H1 (cell line): ENCODE measurements at regions not wholly inside any gene's neighbourhood (a gene's known extent, or its start where the extent isn't known, plus 50 kb on each side); places are given as distances from the start of the nearest gene placed in this dataset.

Experiments
- CTCF ChIA-PET: fragments of 300-600 bp; sonication (Branson Sonifier 250); formaldehyde crosslinking; loops from one replicate; lab custom pipeline; 2021; ENCODE audit not compliant: partially characterized antibody; lab: Charles Lee
- POLR2A ChIA-PET: fragments of 300-600 bp; sonication (Branson Sonifier 250); formaldehyde crosslinking; loops from one replicate; lab custom pipeline; 2021; ENCODE audit warnings: inconsistent platforms; ENCODE audit not compliant: partially characterized antibody; lab: Charles Lee
- DNase-seq, 2 experiments: peaks; one replicate each; pipeline versions ENCODE4 v3.0.0 to v3.0.0-alpha.2; 2010 to 2022; ENCODE audit warnings: low spot score in 2 of 2, low read depth in 1 of 2, mixed read lengths in 1 of 2
- FAIRE-seq: peaks from 2 replicates; lab custom pipeline; 2011; peaks lifted over from hg19 to GRCh38; lab: Jason Lieb, UNC
- H2AFZ ChIP-seq: 2 replicates; pipeline ENCODE4 v1.8.1; 2012; ENCODE audit warnings: low read length, inconsistent platforms
- H2AK5ac ChIP-seq: 2 replicates; pipeline ENCODE4 v1.6.1; 2013; ENCODE audit warnings: low read depth, low read length
- H2BK120ac ChIP-seq: replicated peaks from 2 replicates; pipeline ENCODE3; 2013; ENCODE audit warnings: low read depth, low read length, inconsistent platforms
- H2BK12ac ChIP-seq: 2 replicates; pipeline ENCODE4 v1.6.1; 2013; ENCODE audit warnings: low read depth, low read length
- H2BK15ac ChIP-seq: 2 replicates; pipeline ENCODE4 v1.6.1; 2013; ENCODE audit warnings: low read length
- H2BK20ac ChIP-seq: 2 replicates; pipeline ENCODE4 v1.6.1; 2013; ENCODE audit warnings: low read length
- H2BK5ac ChIP-seq: 2 replicates; pipeline ENCODE4 v1.6.1; 2013; ENCODE audit warnings: low read depth, low read length
- H3K14ac ChIP-seq: 2 replicates; pipeline ENCODE4 v1.6.1; 2013; ENCODE audit warnings: inconsistent platforms; ENCODE audit not compliant: insufficient read length
- H3K18ac ChIP-seq: 2 replicates; pipeline ENCODE4 v1.6.1; 2013; ENCODE audit warnings: low read length; ENCODE audit errors: extremely low read depth
- H3K23ac ChIP-seq: 2 replicates; pipeline ENCODE4 v1.6.1; 2013; ENCODE audit warnings: inconsistent platforms; ENCODE audit not compliant: insufficient read length
- H3K23me2 ChIP-seq: 2 replicates; pipeline ENCODE4 v1.6.1; 2013; ENCODE audit warnings: low read depth, low read length
- H3K27ac ChIP-seq: 2 replicates; pipeline ENCODE4 v1.6.1; 2011; ENCODE audit warnings: low read depth, low read length, inconsistent platforms
- H3K27me3 ChIP-seq, 4 experiments: replicated peaks in 1 of 4; 1 replicate in 1 of 4; 2 replicates in 3 of 4; pipeline versions ENCODE4 v1.6.1 to v1.8.1; 2011 to 2013; ENCODE audit warnings: low read length in 3 of 4, mild to moderate bottlenecking in 3 of 4, inconsistent platforms in 2 of 4, mixed read lengths in 2 of 4, moderate library complexity in 1 of 4; ENCODE audit not compliant: control insufficient read depth in 3 of 4, insufficient read depth in 3 of 4; ENCODE audit errors: extremely low read depth in 1 of 4
- H3K36me3 ChIP-seq, 4 experiments: 2 replicates each; pipeline versions ENCODE4 v1.6.1 to v1.8.1; 2011 to 2013; ENCODE audit warnings: mild to moderate bottlenecking in 4 of 4, low read length in 3 of 4, moderate library complexity in 2 of 4, control low read depth in 1 of 4, inconsistent platforms in 1 of 4; ENCODE audit not compliant: insufficient read depth in 4 of 4, control insufficient read depth in 2 of 4
- H3K4ac ChIP-seq: replicated peaks from 2 replicates; pipeline ENCODE3; 2013; ENCODE audit warnings: low read length, low read depth, mixed read lengths, inconsistent platforms; ENCODE audit not compliant: insufficient read length
- H3K4me1 ChIP-seq, 4 experiments: replicated peaks in 1 of 4; 1 replicate in 1 of 4; 2 replicates in 3 of 4; pipeline versions ENCODE4 v1.6.1 to v1.8.1; 2011 to 2013; ENCODE audit warnings: low read length in 3 of 4, inconsistent platforms in 2 of 4, mixed read lengths in 1 of 4; ENCODE audit not compliant: insufficient read depth in 4 of 4, control insufficient read depth in 3 of 4
- H3K4me2 ChIP-seq, 2 experiments: 2 replicates each; pipeline versions ENCODE4 v1.6.1 to v1.8.1; 2011 to 2013; ENCODE audit warnings: low read depth in 2 of 2, low read length in 2 of 2, control low read depth in 1 of 2, inconsistent platforms in 1 of 2, mild to moderate bottlenecking in 1 of 2; ENCODE audit not compliant: insufficient read depth in 1 of 2
- H3K4me3 ChIP-seq, 4 experiments: fragments of 200-600, 300-600 bp in 1 of 4; sonication (generic), shearing (Covaris generic), sonication (Bioruptor Twin) in 1 of 4; 2 replicates each; pipeline versions ENCODE4 v1.5.1 to v1.8.1; 2011 to 2016; ENCODE audit warnings: low read length in 4 of 4, low read depth in 3 of 4, control low read depth in 2 of 4, inconsistent platforms in 2 of 4, mild to moderate bottlenecking in 2 of 4, mixed read lengths in 1 of 4, moderate library complexity in 1 of 4; ENCODE audit not compliant: insufficient read depth in 2 of 4; ENCODE audit errors: extremely low read depth in 1 of 4
- H3K56ac ChIP-seq: replicated peaks from 2 replicates; pipeline ENCODE3; 2013; ENCODE audit warnings: low read depth, mild to moderate bottlenecking, mixed read lengths, low read length, inconsistent platforms; ENCODE audit not compliant: insufficient read length
- H3K79me1 ChIP-seq: 2 replicates; pipeline ENCODE4 v1.6.1; 2013; ENCODE audit warnings: low read depth, low read length, control low read depth
- H3K79me2 ChIP-seq, 2 experiments: 2 replicates each; pipeline versions ENCODE4 v1.6.1 to v1.8.1; 2012 to 2013; ENCODE audit warnings: low read length in 2 of 2, mild to moderate bottlenecking in 2 of 2, inconsistent platforms in 1 of 2; ENCODE audit not compliant: insufficient read depth in 2 of 2, control insufficient read depth in 1 of 2
- H3K9ac ChIP-seq, 4 experiments: replicated peaks in 1 of 4; 1 replicate in 1 of 4; 2 replicates in 3 of 4; pipeline versions ENCODE4 v1.6.1 to v1.8.1; 2011 to 2013; ENCODE audit warnings: low read depth in 3 of 4, low read length in 3 of 4, control low read depth in 2 of 4, mild to moderate bottlenecking in 2 of 4, moderate library complexity in 2 of 4, inconsistent platforms in 1 of 4; ENCODE audit errors: extremely low read depth in 1 of 4
- H3K9me3 ChIP-seq, 2 experiments: 2 replicates each; pipeline versions ENCODE4 v1.6.1 to v1.8.1; 2012 to 2013; ENCODE audit warnings: mild to moderate bottlenecking in 2 of 2, moderate library complexity in 2 of 2, control low read depth in 1 of 2, inconsistent platforms in 1 of 2, low read depth in 1 of 2, low read length in 1 of 2, mixed read lengths in 1 of 2; ENCODE audit not compliant: insufficient read depth in 2 of 2
- H4K20me1 ChIP-seq, 2 experiments: replicated peaks in 1 of 2; 2 replicates each; pipeline versions ENCODE3 to v1.8.1; 2011 to 2013; ENCODE audit warnings: inconsistent platforms in 2 of 2, low read length in 2 of 2, mild to moderate bottlenecking in 1 of 2; ENCODE audit not compliant: insufficient read depth in 2 of 2, control insufficient read depth in 1 of 2
- H4K5ac ChIP-seq: 2 replicates; pipeline ENCODE4 v1.6.1; 2013; ENCODE audit warnings: low read length, low read depth, mixed read lengths, inconsistent platforms; ENCODE audit not compliant: insufficient read length
- H4K8ac ChIP-seq: 2 replicates; pipeline ENCODE4 v1.8.0; 2013; ENCODE audit warnings: mild to moderate bottlenecking, moderate library complexity, low read length, inconsistent platforms; ENCODE audit not compliant: insufficient read depth; ENCODE audit errors: extremely low read depth
- H4K91ac ChIP-seq: replicated peaks from 2 replicates; pipeline ENCODE3; 2013; ENCODE audit warnings: low read length, mixed read lengths, inconsistent platforms; ENCODE audit not compliant: insufficient read length
- HDAC2 ChIP-seq, 2 experiments: fragments of 300-600 bp in 1 of 2; sonication (generic) in 1 of 2; IDR thresholded peaks; 2 replicates each; pipeline ENCODE4 v1.6.1; 2011 to 2012; ENCODE audit warnings: low read depth in 2 of 2, low read length in 2 of 2, mild to moderate bottlenecking in 2 of 2, moderate library complexity in 2 of 2, borderline replicate concordance in 1 of 2, inconsistent platforms in 1 of 2
- HDAC6 ChIP-seq: IDR thresholded peaks from one replicate; pipeline ENCODE4 v1.7.1; 2012; ENCODE audit warnings: low read depth, mild to moderate bottlenecking, inconsistent platforms, low read length, moderate library complexity
- MAFK ChIP-seq: IDR thresholded peaks from 2 replicates; pipeline ENCODE4 v1.6.1; 2012; ENCODE audit warnings: low read depth, mild to moderate bottlenecking, improper control_type of control experiment, low read length
- NRF1 ChIP-seq: IDR thresholded peaks from 2 replicates; pipeline ENCODE4 v1.6.1; 2011; ENCODE audit warnings: mild to moderate bottlenecking, low read depth, low read length, improper control_type of control experiment
- RNF2 ChIP-seq: fragments of 200-900, 300-1000 bp; sonication (generic); IDR thresholded peaks from 2 replicates; pipeline ENCODE4 v1.7.1; 2016; ENCODE audit warnings: borderline replicate concordance, low read depth, mild to moderate bottlenecking, antibody characterized with exemption, low read length; ENCODE audit not compliant: poor library complexity, severe bottlenecking; ENCODE audit errors: missing control alignments
- SIN3A ChIP-seq, 2 experiments: IDR thresholded peaks in 1 of 2; conservative IDR thresholded peaks in 1 of 2; 2 replicates each; pipeline ENCODE4 v1.6.1; 2011 to 2012; ENCODE audit warnings: low read length in 2 of 2, improper control_type of control experiment in 1 of 2, low read depth in 1 of 2, mild to moderate bottlenecking in 1 of 2
- TBP ChIP-seq: IDR thresholded peaks from 2 replicates; pipeline ENCODE4 v1.6.1; 2011; ENCODE audit warnings: low read depth, low read length, improper control_type of control experiment
- YY1 ChIP-seq: IDR thresholded peaks from 2 replicates; pipeline ENCODE4 v1.6.1; 2011; ENCODE audit warnings: low read depth, mild to moderate bottlenecking, low read length
- WGBS, 2 experiments: shearing (Covaris generic) in 1 of 2; methylation state at CpG; one replicate each; pipeline versions ENCODE4 v1.1.6 to v1.1.7; 2013 to 2015; ENCODE audit warnings: low lambda C conversion rate in 2 of 2, mixed read lengths in 2 of 2, inconsistent platforms in 1 of 2, low coverage in 1 of 2, missing lambda C conversion rate in 1 of 2; ENCODE audit not compliant: insufficient replicate concordance in 2 of 2, insufficient coverage in 1 of 2, insufficient read length in 1 of 2; ENCODE audit errors: extremely low coverage in 1 of 2, missing lambda C conversion rate in 1 of 2; 5-methylcytosine and 5-hydroxymethylcytosine counted together
- TF ChIP-seq, protein P1 (sequence below): IDR thresholded peaks from 2 replicates; pipeline ENCODE4 v1.6.1; 2012; ENCODE audit warnings: inconsistent platforms

DNA sequence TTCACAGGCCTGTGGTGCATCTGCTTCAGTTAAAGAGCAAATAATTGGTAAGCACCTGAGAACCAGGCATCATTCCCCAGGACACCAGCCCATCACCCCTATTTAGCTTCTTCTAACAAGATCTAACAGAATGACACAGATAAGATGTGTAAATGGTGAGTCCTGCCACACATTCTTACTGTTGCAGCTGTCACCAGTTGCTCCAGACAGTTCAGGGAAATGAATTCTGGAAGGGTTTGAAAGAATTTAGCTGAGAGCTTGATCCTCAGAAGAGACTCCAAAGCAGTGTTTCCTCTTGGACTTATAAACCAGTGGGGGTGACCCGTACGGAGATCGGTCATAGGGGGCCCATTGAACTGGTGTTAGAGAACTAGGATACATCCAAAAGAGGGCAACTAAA is 238.0 kb downstream of the MEX3B start:
- no peak overlapping the region for H4K91ac ChIP-seq
- H3K79me2 ChIP-seq = no peaks in the 10 kb centered on the region
- no peak overlapping the region for H4K8ac ChIP-seq
- no peak overlapping the region for H2BK20ac ChIP-seq
- H3K56ac ChIP-seq = no peak overlapping the region
- H2BK15ac ChIP-seq = no peak overlapping the region
- H3K14ac ChIP-seq = no peak overlapping the region
- no peaks in the 10 kb centered on the region for H3K79me1 ChIP-seq
- H3K4ac ChIP-seq = no peak overlapping the region
- no peak overlapping the region for H3K18ac ChIP-seq
- H3K23ac ChIP-seq = no peak overlapping the region
- TF ChIP-seq YY1 (no peak), MAFK (no peak), SIN3A (conservative IDR thresholded peaks at IDR 0.05 in 1 of 2, IDR thresholded peaks at IDR 0.05 in 1 of 2; ENCODE audit: low read depth in 1 of 2, low read length in 2 of 2) (no peak), NRF1 (no peak), HDAC2 (IDR thresholded peaks at IDR 0.05; ENCODE audit: borderline replicate concordance in 1 of 2, low read depth in 2 of 2, low read length in 2 of 2) (no peak), HDAC6 (no peak), TBP (no peak), RNF2 (no peak)
- TF ChIP-seq, protein P1, sequence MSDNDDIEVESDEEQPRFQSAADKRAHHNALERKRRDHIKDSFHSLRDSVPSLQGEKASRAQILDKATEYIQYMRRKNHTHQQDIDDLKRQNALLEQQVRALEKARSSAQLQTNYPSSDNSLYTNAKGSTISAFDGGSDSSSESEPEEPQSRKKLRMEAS = no peak
- H2AK5ac ChIP-seq = no peak overlapping the region
- no peak overlapping the region for H2BK5ac ChIP-seq
- 83% methylated on average over 3 of the region's 3 CpGs; no CpG with 5 or more reads in 1 of the 2 experiments for WGBS, 2 experiments
- no peak overlapping the region for H3K27ac ChIP-seq
- no peaks in the 10 kb centered on the region for H3K4me1 ChIP-seq
- DNase-seq = no peak
- no peak for FAIRE-seq
- no peak overlapping the region for H3K4me2 ChIP-seq
- H4K20me1 ChIP-seq = no peaks in the 10 kb centered on the region
- no peak overlapping the region for H2AFZ ChIP-seq
- CTCF ChIA-PET = interaction anchor here (1.1 to 3.9 kb wide), 6 partner anchors 9 to 400 kb away, joined by 3 to 22 read pairs (median 4); no protein-coding TSS in a partner anchor
- H3K9me3 ChIP-seq = no peaks in the 10 kb centered on the region
- H2BK120ac ChIP-seq = no peak overlapping the region
- no peak overlapping the region for H3K4me3 ChIP-seq
- no peaks in the 10 kb centered on the region for H3K27me3 ChIP-seq
- no peak overlapping the region for H4K5ac ChIP-seq
- no peak overlapping the region for H3K9ac ChIP-seq
- no peak overlapping the region for H2BK12ac ChIP-seq
- POLR2A ChIA-PET = interaction anchor here (0.6 to 1.6 kb wide), 2 partner anchors 13 to 16 kb away, joined by 3 read pairs; no protein-coding TSS in a partner anchor
- no peaks in the 10 kb centered on the region for H3K23me2 ChIP-seq
- H3K36me3 ChIP-seq = no peaks in the 10 kb centered on the region
